Pons (tissue), 1 donor: ENCODE measurements at regions not wholly inside any gene's neighbourhood (a gene's known extent, or its start where the extent isn't known, plus 50 kb on each side); places are given as distances from the start of the nearest gene placed in this dataset.

ENCODE experiments used
- DNase-seq: peaks from one replicate; pipeline ENCODE4 v3.0.0-alpha.2; 2016; ENCODE audit warnings: low spot score

- DNase-seq = no peak
These were observed 178.1 kb upstream of the PRDM1 start for GRCh38 chr6:105907991-105908390.

GRCh38 chr6:105907301-105907700 lies 178.8 kb upstream of the PRDM1 start:
- DNase-seq = no peak

GRCh38 chr6:105902401-105903031 lies 183.6 kb upstream of the PRDM1 start:
- DNase-seq = peak; percentile 32

- DNase-seq = no peak
These were observed 184.6 kb upstream of the PRDM1 start for GRCh38 chr6:105901583-105901982.

GRCh38 chr6:105900125-105900937 lies 185.8 kb upstream of the PRDM1 start:
- peak; percentile 39 for DNase-seq

- no peak for DNase-seq
These were observed 187.8 kb upstream of the PRDM1 start for GRCh38 chr6:105898286-105898685.

- no peak for DNase-seq
These were observed 189.0 kb upstream of the PRDM1 start for GRCh38 chr6:105897131-105897530.

- DNase-seq = no peak
These were observed 189.4 kb upstream of the PRDM1 start for GRCh38 chr6:105896821-105897095.

GRCh38 chr6:105896052-105896820 lies 189.9 kb upstream of the PRDM1 start:
- no peak for DNase-seq

GRCh38 chr6:105894556-105894955 lies 191.6 kb upstream of the PRDM1 start:
- no peak for DNase-seq

GRCh38 chr6:105893741-105894140 lies 192.4 kb upstream of the PRDM1 start:
- no peak for DNase-seq

- peak; percentile 50 for DNase-seq
These were observed 193.4 kb upstream of the PRDM1 start for GRCh38 chr6:105892577-105893262.

GRCh38 chr6:105890521-105891244 lies 195.5 kb upstream of the PRDM1 start:
- no peak for DNase-seq

- no peak for DNase-seq
These were observed 196.2 kb upstream of the PRDM1 start for GRCh38 chr6:105889902-105890301.

GRCh38 chr6:105886814-105887544 lies 199.2 kb upstream of the PRDM1 start:
- no peak for DNase-seq

- no peak for DNase-seq
These were observed 199.9 kb upstream of the PRDM1 start for GRCh38 chr6:105886066-105886813.

- no peak for DNase-seq
These were observed 201.7 kb upstream of the PRDM1 start for GRCh38 chr6:105884426-105884825.

GRCh38 chr6:105884011-105884410 lies 202.1 kb upstream of the PRDM1 start:
- no peak for DNase-seq

- DNase-seq = no peak
These were observed 203.3 kb upstream of the PRDM1 start for GRCh38 chr6:105882828-105883227.

- DNase-seq = no peak
These were observed 203.9 kb upstream of the PRDM1 start for GRCh38 chr6:105882121-105882803.
